ENCODE measurements at regions not wholly inside any gene's neighbourhood (a gene's known extent, or its start where the extent isn't known, plus 50 kb on each side); places are given as distances from the start of the nearest gene placed in this dataset.

GRCh38 chr2:5592916-5593315 lies 99.3 kb upstream of the SOX11 start:
- no peak for TF ChIP-seq CTCF (tag by site-specific recombination; IDR thresholded peaks at IDR 0.05)
- TF ChIP-seq REST (tag by site-specific recombination; IDR thresholded peaks at IDR 0.05) = no peak
- no peak for TF ChIP-seq ZNF571 (tag by site-specific recombination; IDR thresholded peaks at IDR 0.05)
- no peak for TF ChIP-seq PRDM10 (tag by site-specific recombination; IDR thresholded peaks at IDR 0.05)
- TF ChIP-seq ZSCAN5A (tag by site-specific recombination; IDR thresholded peaks at IDR 0.05) = no peak
- TF ChIP-seq SALL2 (tag by site-specific recombination; IDR thresholded peaks at IDR 0.05; ENCODE audit: borderline replicate concordance) = no peak
- TF ChIP-seq ZNF10 (tag by site-specific recombination; IDR thresholded peaks at IDR 0.05) = no peak
- TF ChIP-seq GLIS2 (tag by site-specific recombination; IDR thresholded peaks at IDR 0.05) = no peak
- no peak for TF ChIP-seq ZNF549 (tag by site-specific recombination; IDR thresholded peaks at IDR 0.05)
- no peak for TF ChIP-seq ZNF292 (tag by site-specific recombination; IDR thresholded peaks at IDR 0.05; ENCODE audit: borderline replicate concordance, low read depth)
- TF ChIP-seq ZBTB7A (tag by site-specific recombination; IDR thresholded peaks at IDR 0.05; ENCODE audit: low read depth) = no peak
- no peak for TF ChIP-seq ZBTB10 (tag by site-specific recombination; IDR thresholded peaks at IDR 0.05)
- TF ChIP-seq ZNF792 (tag by site-specific recombination; IDR thresholded peaks at IDR 0.05) = no peak
